IMR-90 (cell line): ENCODE measurements at regions not wholly inside any gene's neighbourhood (a gene's known extent, or its start where the extent isn't known, plus 50 kb on each side); places are given as distances from the start of the nearest gene placed in this dataset.

Experiments
- ATAC-seq: fragments of 200-7000 bp; cut with Tn5 transposase; 2 replicates; pipeline ENCODE4 v1.9.1; 2020; ENCODE audit warnings: low read depth, mild to moderate bottlenecking, moderate library complexity
- BruUV-seq: library from RNA; stranded (reverse); fragments of 400-500 nt; replicated peaks from 2 replicates; lab custom pipeline; 2021; lab: Mats Ljungman, UMichigan
- CTCF ChIA-PET: fragments of 300-600 bp; formaldehyde crosslinking; extraction: SDS; loops from one replicate; lab custom pipeline; 2021; ENCODE audit warnings: antibody characterized with exemption; lab: Yijun Ruan, JAX
- POLR2A ChIA-PET: fragments of 300-600 bp; sonication (Branson Sonifier 250); formaldehyde crosslinking; loops from one replicate; lab custom pipeline; 2022; ENCODE audit warnings: antibody characterized with exemption; ENCODE audit not compliant: unreplicated experiment; lab: Charles Lee
- DNase-seq: peaks from one replicate; pipeline ENCODE4 v3.0.0; 2013
- H2AFZ ChIP-seq: replicated peaks from 2 replicates; pipeline ENCODE3; 2013; ENCODE audit warnings: low read length, mild to moderate bottlenecking; ENCODE audit not compliant: poor library complexity
- H2AK5ac ChIP-seq: 2 replicates; pipeline ENCODE4 v1.6.1; 2013; ENCODE audit warnings: low read depth, low read length, inconsistent platforms
- H2AK9ac ChIP-seq: replicated peaks from 2 replicates; pipeline ENCODE3; 2013; ENCODE audit warnings: mild to moderate bottlenecking, low read depth, low read length, moderate library complexity; ENCODE audit not compliant: poor library complexity
- H2BK120ac ChIP-seq: 2 replicates; pipeline ENCODE4 v1.6.1; 2013; ENCODE audit warnings: low read depth, low read length, inconsistent platforms
- H2BK15ac ChIP-seq: 3 replicates; pipeline ENCODE4 v1.6.1; 2013; ENCODE audit warnings: low read depth, low read length, inconsistent platforms
- H2BK20ac ChIP-seq: 2 replicates; pipeline ENCODE4 v1.6.1; 2013; ENCODE audit warnings: low read depth, mild to moderate bottlenecking, inconsistent platforms, low read length, moderate library complexity
- H2BK5ac ChIP-seq: 2 replicates; pipeline ENCODE4 v1.6.1; 2013; ENCODE audit warnings: mild to moderate bottlenecking, low read depth, low read length, inconsistent platforms; ENCODE audit not compliant: poor library complexity, severe bottlenecking
- H3K14ac ChIP-seq: replicated peaks from 2 replicates; pipeline ENCODE4 v1.6.1; 2013; ENCODE audit warnings: low read depth, low read length, inconsistent platforms
- H3K18ac ChIP-seq: 2 replicates; pipeline ENCODE4 v1.6.1; 2013; ENCODE audit warnings: low read depth, low read length, control low read depth
- H3K23ac ChIP-seq: 2 replicates; pipeline ENCODE4 v1.6.1; 2013; ENCODE audit warnings: low read depth, low read length, inconsistent platforms
- H3K27ac ChIP-seq: 2 replicates; pipeline ENCODE4 v1.5.1; 2013; ENCODE audit warnings: mild to moderate bottlenecking, control low read depth, low read length; ENCODE audit not compliant: insufficient read depth
- H3K27me3 ChIP-seq: 2 replicates; pipeline ENCODE4 v1.6.1; 2013; ENCODE audit warnings: low read length; ENCODE audit not compliant: control insufficient read depth, insufficient read depth
- H3K36me3 ChIP-seq: 2 replicates; pipeline ENCODE4 v1.6.1; 2013; ENCODE audit warnings: low read length, mixed read lengths; ENCODE audit not compliant: control insufficient read depth, insufficient read depth
- H3K4ac ChIP-seq: 2 replicates; pipeline ENCODE4 v1.6.1; 2013; ENCODE audit warnings: low read depth, low read length, inconsistent platforms
- H3K4me1 ChIP-seq: 2 replicates; pipeline ENCODE4 v1.6.1; 2013; ENCODE audit warnings: low read length, mixed read lengths; ENCODE audit not compliant: control insufficient read depth, insufficient read depth
- H3K4me2 ChIP-seq: 2 replicates; pipeline ENCODE4 v1.6.1; 2013; ENCODE audit warnings: low read depth, mild to moderate bottlenecking, control low read depth, low read length, moderate library complexity
- H3K4me3 ChIP-seq: 2 replicates; pipeline ENCODE4 v1.5.1; 2013; ENCODE audit warnings: low read depth, mild to moderate bottlenecking, control low read depth, low read length, moderate library complexity; ENCODE audit not compliant: insufficient read depth
- H3K56ac ChIP-seq: 2 replicates; pipeline ENCODE4 v1.6.1; 2013; ENCODE audit warnings: low read length, inconsistent platforms; ENCODE audit not compliant: insufficient read depth; ENCODE audit errors: extremely low read depth
- H3K79me1 ChIP-seq, 2 experiments: 2 replicates each; pipeline ENCODE4 v1.6.1; 2013; ENCODE audit warnings: low read length in 2 of 2, inconsistent platforms in 1 of 2, low read depth in 1 of 2
- H3K9ac ChIP-seq: 2 replicates; pipeline ENCODE4 v1.6.1; 2013; ENCODE audit warnings: low read depth, low read length, control low read depth
- H3K9me1 ChIP-seq: 2 replicates; pipeline ENCODE4 v1.6.1; 2013; ENCODE audit warnings: low read length, inconsistent platforms; ENCODE audit not compliant: insufficient read depth
- H3K9me3 ChIP-seq: 2 replicates; pipeline ENCODE4 v1.6.1; 2013; ENCODE audit warnings: low read length; ENCODE audit not compliant: control insufficient read depth, insufficient read depth
- H4K20me1 ChIP-seq: 2 replicates; pipeline ENCODE4 v1.6.1; 2013; ENCODE audit warnings: low read length, inconsistent platforms; ENCODE audit not compliant: insufficient read depth
- H4K5ac ChIP-seq: 2 replicates; pipeline ENCODE4 v1.6.1; 2013; ENCODE audit warnings: mild to moderate bottlenecking, low read depth, low read length, control low read depth
- H4K8ac ChIP-seq, 2 experiments: 2 replicates each; pipeline ENCODE4 v1.6.1; 2013; ENCODE audit warnings: low read depth in 2 of 2, low read length in 2 of 2, control low read depth in 1 of 2, inconsistent platforms in 1 of 2
- H4K91ac ChIP-seq: 2 replicates; pipeline ENCODE4 v1.6.1; 2013; ENCODE audit warnings: low read depth, low read length, inconsistent platforms; ENCODE audit not compliant: insufficient read depth
- BHLHE40 ChIP-seq: fragments of 150-350 bp; IDR thresholded peaks from 2 replicates; pipeline ENCODE4 v1.6.1; 2016; ENCODE audit warnings: mild to moderate bottlenecking, low read depth, low read length
- CEBPB ChIP-seq: IDR thresholded peaks from 2 replicates; pipeline ENCODE4 v1.6.1; 2012; ENCODE audit warnings: low read depth, low read length, improper control_type of control experiment
- CHD1 ChIP-seq: IDR thresholded peaks from 2 replicates; pipeline ENCODE4 v1.6.1; 2012; ENCODE audit warnings: low read depth, low read length, improper control_type of control experiment
- CTCF ChIP-seq: conservative IDR thresholded peaks from 2 replicates; pipeline ENCODE4 v1.5.1; 2012; ENCODE audit warnings: mild to moderate bottlenecking, low read depth, low read length, improper control_type of control experiment
- FOS ChIP-seq: fragments of 150-350 bp; IDR thresholded peaks from 2 replicates; pipeline ENCODE4 v1.6.1; 2016; ENCODE audit warnings: low read depth, low read length
- MAZ ChIP-seq: IDR thresholded peaks from 2 replicates; pipeline ENCODE4 v1.6.1; 2012; ENCODE audit warnings: low read depth, mild to moderate bottlenecking, low read length, improper control_type of control experiment, moderate library complexity, borderline replicate concordance
- RAD21 ChIP-seq: IDR thresholded peaks from 2 replicates; pipeline ENCODE4 v1.6.1; 2012; ENCODE audit warnings: low read length, improper control_type of control experiment
- RCOR1 ChIP-seq: IDR thresholded peaks from 2 replicates; pipeline ENCODE4 v1.6.1; 2012; ENCODE audit warnings: mild to moderate bottlenecking, low read length, improper control_type of control experiment; ENCODE audit not compliant: insufficient replicate concordance
- RFX5 ChIP-seq: IDR thresholded peaks from 2 replicates; pipeline ENCODE4 v1.8.0; 2012; ENCODE audit warnings: low read depth, mild to moderate bottlenecking, low read length, moderate library complexity
- SMC3 ChIP-seq: fragments of 150-350 bp; IDR thresholded peaks from 2 replicates; pipeline ENCODE4 v1.6.1; 2016; ENCODE audit warnings: low read depth, mild to moderate bottlenecking, antibody characterized with exemption, low read length, moderate library complexity
- USF2 ChIP-seq: fragments of 150-350 bp; IDR thresholded peaks from 2 replicates; pipeline ENCODE4 v1.6.1; 2017; ENCODE audit warnings: mild to moderate bottlenecking, antibody characterized with exemption, low read length, low read depth
- whole genome bisulfite sequencing, 2 experiments: methylation state at CpG; one replicate each; pipeline versions ENCODE4 v1.1.5 to v1.1.7; 2013; ENCODE audit warnings: missing lambda C conversion rate in 2 of 2; ENCODE audit not compliant: insufficient read length in 1 of 2; ENCODE audit errors: extremely low coverage in 2 of 2; 5-methylcytosine and 5-hydroxymethylcytosine counted together
- dilution Hi-C: fragments of 300-500 bp; cut with HindIII; formaldehyde crosslinking; loops from one replicate; pipeline ENCODE4 v1.14.3; 2018; ENCODE audit warnings: low sequenced_read_pairs; ENCODE audit not compliant: unreplicated experiment
- in situ Hi-C: fragments of 300-500 bp; cut with MboI; formaldehyde crosslinking; loops from 3 replicates; pipeline ENCODE4 v1.14.3; 2019; ENCODE audit warnings: low sequenced_read_pairs, inconsistent platforms, mixed read lengths
- intact Hi-C: fragments of 100-400 bp; cut with micrococcal nuclease; formaldehyde crosslinking; loops from 2 replicates; pipeline ENCODE4 v1.10.0; 2022

GRCh38 chr3:193947596-193947995, 188.4 kb upstream of the HES1 start:
- Histone ChIP-seq H3K23ac (no peak overlapping the region), H2AK5ac (no peak overlapping the region), H2BK15ac (no peak overlapping the region), H3K4me2 (no peak overlapping the region), H3K14ac (no peak overlapping the region), H3K4me1 (no peaks in the 10 kb centered on the region), H2AK9ac (no peak overlapping the region), H3K27ac (no peak overlapping the region), H3K56ac (no peak overlapping the region), H4K8ac (no peak overlapping the region), H2BK20ac (no peak overlapping the region), H4K91ac (no peak overlapping the region), H3K9me3 (0 out of 2 replicates have a peak, but pooled peaks cover 2% of the 10 kb centered on the region), H4K5ac (no peak overlapping the region), H3K4ac (no peak overlapping the region), H3K4me3 (no peak overlapping the region), H2AFZ (no peak overlapping the region), H3K27me3 (peaks cover 23% of the 10 kb centered on the region), H3K9me1 (no peaks in the 10 kb centered on the region), H3K9ac (no peak overlapping the region), H2BK120ac (no peak overlapping the region), H3K18ac (no peak overlapping the region), H3K79me1 (no peaks in the 10 kb centered on the region), H2BK5ac (no peak overlapping the region), H3K36me3 (no peaks in the 10 kb centered on the region), H4K20me1 (no peaks in the 10 kb centered on the region)
- DNase-seq (no peak), ATAC-seq (no peak)
- BruUV-seq, result no TSS peak
- 100% methylated on average over 1 of the region's 6 CpGs; no CpG with 5 or more reads in 1 of the 2 experiments for WGBS, 2 experiments
- CTCF ChIA-PET, result no interaction called here
- dilution Hi-C loops (no loop called here), in situ Hi-C loops (no loop called here), intact Hi-C loops (no loop called here)
- POLR2A ChIA-PET, result no interaction called here
- TF ChIP-seq CTCF (no peak), RCOR1 (no peak), RAD21 (no peak), CHD1 (no peak), MAZ (no peak), SMC3 (no peak), RFX5 (no peak), CEBPB (no peak), BHLHE40 (no peak), USF2 (no peak), FOS (no peak)
